Mesendoderm (in vitro differentiated cells): ENCODE measurements at regions not wholly inside any gene's neighbourhood (a gene's known extent, or its start where the extent isn't known, plus 50 kb on each side); places are given as distances from the start of the nearest gene placed in this dataset.
A peak's percentile ranks its signal among the peaks of the same experiment; 100 is the strongest.
"Not testable (repeated sequence)": the region's sequence is repeated elsewhere in the genome, so short reads cannot be mapped to it uniquely, and the experiment has no call there.

Experiments
- DNase-seq: peaks from one replicate; pipeline ENCODE4 v3.0.0; 2013
- H2AK5ac ChIP-seq: 2 replicates; pipeline ENCODE4 v1.6.1; 2013; ENCODE audit warnings: low read length, inconsistent platforms
- H2BK120ac ChIP-seq: 2 replicates; pipeline ENCODE4 v1.6.1; 2013; ENCODE audit warnings: low read depth, mild to moderate bottlenecking, low read length, moderate library complexity, mixed read lengths
- H2BK15ac ChIP-seq: replicated peaks from 2 replicates; pipeline ENCODE4 v1.6.1; 2013; ENCODE audit warnings: low read depth, mild to moderate bottlenecking, moderate library complexity
- H2BK5ac ChIP-seq: 2 replicates; pipeline ENCODE4 v1.6.1; 2013; ENCODE audit warnings: low read length, inconsistent platforms
- H3K18ac ChIP-seq: 2 replicates; pipeline ENCODE4 v1.6.1; 2013; ENCODE audit warnings: mild to moderate bottlenecking, low read length, mixed read lengths
- H3K23ac ChIP-seq: one replicate; pipeline ENCODE4 v1.6.1; 2013; ENCODE audit warnings: low read length
- H3K27ac ChIP-seq: 2 replicates; pipeline ENCODE4 v1.5.1; 2013; ENCODE audit warnings: low read depth, mild to moderate bottlenecking, inconsistent platforms, low read length, moderate library complexity
- H3K27me3 ChIP-seq: 2 replicates; pipeline ENCODE4 v1.6.1; 2013; ENCODE audit warnings: low read length, control low read depth, mild to moderate bottlenecking, inconsistent platforms; ENCODE audit not compliant: insufficient read depth, poor library complexity
- H3K36me3 ChIP-seq: 2 replicates; pipeline ENCODE4 v1.6.1; 2013; ENCODE audit warnings: low read length, inconsistent platforms; ENCODE audit not compliant: control insufficient read depth, insufficient read depth
- H3K4ac ChIP-seq: one replicate; pipeline ENCODE4 v1.6.1; 2013; ENCODE audit warnings: low read depth, mild to moderate bottlenecking, low read length, moderate library complexity
- H3K4me1 ChIP-seq: 2 replicates; pipeline ENCODE4 v1.6.1; 2013; ENCODE audit warnings: low read depth, low read length, inconsistent platforms; ENCODE audit not compliant: control insufficient read depth
- H3K4me2 ChIP-seq: 2 replicates; pipeline ENCODE4 v1.6.1; 2013; ENCODE audit warnings: low read length
- H3K4me3 ChIP-seq: 2 replicates; pipeline ENCODE4 v1.5.1; 2013; ENCODE audit warnings: mild to moderate bottlenecking, low read length
- H3K56ac ChIP-seq: one replicate; pipeline ENCODE4 v1.6.1; 2013; ENCODE audit warnings: low read length
- H3K79me1 ChIP-seq: 2 replicates; pipeline ENCODE4 v1.6.1; 2013; ENCODE audit warnings: low read length, inconsistent platforms
- H3K79me2 ChIP-seq: 2 replicates; pipeline ENCODE4 v1.6.1; 2013; ENCODE audit warnings: mild to moderate bottlenecking, low read length; ENCODE audit not compliant: control insufficient read depth, insufficient read depth
- H3K9ac ChIP-seq: 2 replicates; pipeline ENCODE4 v1.6.1; 2013; ENCODE audit warnings: low read length, inconsistent platforms
- H4K5ac ChIP-seq: one replicate; pipeline ENCODE4 v1.6.1; 2013; ENCODE audit warnings: low read length
- H4K8ac ChIP-seq: one replicate; pipeline ENCODE4 v1.6.1; 2013; ENCODE audit warnings: low read depth, mild to moderate bottlenecking, control low read depth, low read length, moderate library complexity
- WGBS: extraction: QIAGEN DNeasy Blood & Tissue Kit; methylation state at CpG from one replicate; pipeline ENCODE4 v1.1.7; 2013; ENCODE audit warnings: low lambda C conversion rate, missing lambda C conversion rate; ENCODE audit not compliant: insufficient coverage; ENCODE audit errors: extremely low coverage; 5-methylcytosine and 5-hydroxymethylcytosine counted together

- Histone ChIP-seq H3K27ac (no peak overlapping the region), H2AK5ac (no peak overlapping the region), H3K4ac (no peak overlapping the region), H3K4me1 (no peaks in the 10 kb centered on the region), H3K18ac (no peak overlapping the region), H3K23ac (no peak overlapping the region), H3K79me2 (no peaks in the 10 kb centered on the region), H3K27me3 (no peaks in the 10 kb centered on the region), H3K4me3 (no peak overlapping the region), H2BK120ac (no peak overlapping the region), H3K56ac (no peak overlapping the region), H3K4me2 (no peak overlapping the region), H3K36me3 (no peaks in the 10 kb centered on the region), H2BK15ac (no peak overlapping the region), H3K79me1 (no peaks in the 10 kb centered on the region), H4K5ac (no peak overlapping the region), H2BK5ac (no peak overlapping the region), H4K8ac (no peak overlapping the region), H3K9ac (no peak overlapping the region)
- DNase-seq = no peak
- WGBS = no CpG with 5 or more reads among the region's 7 CpGs
These were observed 393.8 kb downstream of the DCDC2C start for GRCh38 chr2:4096978-4097766.

- WGBS = no CpG with 5 or more reads among the region's 5 CpGs
These were observed 394.8 kb downstream of the DCDC2C start for GRCh38 chr2:4098137-4098536.

GRCh38 chr2:4101936-4102335 is 398.6 kb downstream of the DCDC2C start:
- Histone ChIP-seq H3K4ac (no peak overlapping the region), H3K79me2 (no peaks in the 10 kb centered on the region), H2BK5ac (no peak overlapping the region), H4K5ac (no peak overlapping the region), H3K27ac (no peak overlapping the region), H3K36me3 (no peaks in the 10 kb centered on the region), H3K23ac (no peak overlapping the region), H2AK5ac (no peak overlapping the region), H3K4me1 (no peaks in the 10 kb centered on the region), H4K8ac (no peak overlapping the region), H3K27me3 (no peaks in the 10 kb centered on the region), H3K4me3 (no peak overlapping the region), H3K4me2 (no peak overlapping the region), H3K79me1 (no peaks in the 10 kb centered on the region), H3K18ac (no peak overlapping the region), H2BK120ac (no peak overlapping the region), H2BK15ac (no peak overlapping the region), H3K9ac (no peak overlapping the region), H3K56ac (no peak overlapping the region)
- WGBS = no CpG with 5 or more reads among the region's 2 CpGs
- no peak for DNase-seq

More at GRCh38 chr2:4098137-4098536, 394.8 kb downstream of the DCDC2C start:
- Histone ChIP-seq H3K4me2 (no peak overlapping the region), H3K79me2 (no peaks in the 10 kb centered on the region), H2BK15ac (no peak overlapping the region), H3K79me1 (no peaks in the 10 kb centered on the region), H3K4me1 (no peaks in the 10 kb centered on the region), H3K18ac (no peak overlapping the region), H3K56ac (no peak overlapping the region), H4K5ac (no peak overlapping the region), H2BK5ac (no peak overlapping the region), H3K27ac (no peak overlapping the region), H3K4me3 (no peak overlapping the region), H3K23ac (no peak overlapping the region), H2AK5ac (no peak overlapping the region), H3K4ac (no peak overlapping the region), H3K9ac (no peak overlapping the region), H4K8ac (no peak overlapping the region), H3K27me3 (no peaks in the 10 kb centered on the region), H3K36me3 (no peaks in the 10 kb centered on the region), H2BK120ac (no peak overlapping the region)
- no peak for DNase-seq

- no peaks in the 10 kb centered on the region for H3K79me2 ChIP-seq
- H3K9ac ChIP-seq = no peak overlapping the region
- H3K56ac ChIP-seq = no peak overlapping the region
- H3K18ac ChIP-seq = no peak overlapping the region
- no peak overlapping the region for H2BK15ac ChIP-seq
- no peak overlapping the region for H2AK5ac ChIP-seq
- H3K79me1 ChIP-seq = no peaks in the 10 kb centered on the region
- no peaks in the 10 kb centered on the region for H3K4me1 ChIP-seq
- H3K4ac ChIP-seq = no peak overlapping the region
- H3K4me2 ChIP-seq = no peak overlapping the region
- DNase-seq = no peak
- H4K5ac ChIP-seq = no peak overlapping the region
- no peak overlapping the region for H3K23ac ChIP-seq
- no peaks in the 10 kb centered on the region for H3K36me3 ChIP-seq
- no peak overlapping the region for H4K8ac ChIP-seq
- no CpG with 5 or more reads among the region's 7 CpGs for WGBS
- H3K4me3 ChIP-seq = no peak overlapping the region
- H2BK5ac ChIP-seq = no peak overlapping the region
- no peak overlapping the region for H2BK120ac ChIP-seq
- H3K27ac ChIP-seq = no peak overlapping the region
- H3K27me3 ChIP-seq = no peaks in the 10 kb centered on the region
These were observed 403.8 kb downstream of the DCDC2C start for GRCh38 chr2:4107179-4107578.

GRCh38 chr2:4110273-4110672 is 406.9 kb downstream of the DCDC2C start:
- no peak overlapping the region for H3K4me2 ChIP-seq
- WGBS = no CpG with 5 or more reads among the region's 4 CpGs
- no peak overlapping the region for H2BK5ac ChIP-seq
- peak; percentile 14 for DNase-seq
- no peak overlapping the region for H3K4ac ChIP-seq
- H3K27ac ChIP-seq = no peak overlapping the region
- no peak overlapping the region for H3K56ac ChIP-seq
- no peak overlapping the region for H4K5ac ChIP-seq
- no peaks in the 10 kb centered on the region for H3K27me3 ChIP-seq
- no peak overlapping the region for H2BK120ac ChIP-seq
- no peaks in the 10 kb centered on the region for H3K79me2 ChIP-seq
- H2BK15ac ChIP-seq = no peak overlapping the region
- H4K8ac ChIP-seq = no peak overlapping the region
- no peaks in the 10 kb centered on the region for H3K79me1 ChIP-seq
- no peaks in the 10 kb centered on the region for H3K4me1 ChIP-seq
- H3K36me3 ChIP-seq = no peaks in the 10 kb centered on the region
- H3K4me3 ChIP-seq = no peak overlapping the region
- no peak overlapping the region for H3K9ac ChIP-seq
- H3K18ac ChIP-seq = no peak overlapping the region
- H2AK5ac ChIP-seq = no peak overlapping the region
- no peak overlapping the region for H3K23ac ChIP-seq

GRCh38 chr2:4115435-4115834 is 412.1 kb downstream of the DCDC2C start:
- H3K79me1 ChIP-seq, H3K4ac ChIP-seq, H4K5ac ChIP-seq, H3K4me3 ChIP-seq, H3K4me1 ChIP-seq, H3K36me3 ChIP-seq, H3K23ac ChIP-seq, H3K56ac ChIP-seq, DNase-seq, H3K27me3 ChIP-seq, H2BK15ac ChIP-seq, H2BK120ac ChIP-seq, H3K27ac ChIP-seq, H2BK5ac ChIP-seq, H3K4me2 ChIP-seq, H3K9ac ChIP-seq, H3K18ac ChIP-seq, H3K79me2 ChIP-seq, H4K8ac ChIP-seq, H2AK5ac ChIP-seq: not testable (repeated sequence)
- WGBS = no CpG with 5 or more reads among the region's 3 CpGs
